Aorta (tissue), 5 donors: ENCODE measurements at regions not wholly inside any gene's neighbourhood (a gene's known extent, or its start where the extent isn't known, plus 50 kb on each side); places are given as distances from the start of the nearest gene placed in this dataset.

Experiments
- ATAC-seq: fragments of 200-7000 bp; cut with Tn5 transposase; one replicate; pipeline ENCODE4 v1.9.1; 2022; ENCODE audit warnings: moderate library complexity; ENCODE audit not compliant: low FRiP score
- DNase-seq, 2 donors: peaks; one replicate each; pipeline ENCODE4 v3.0.0-alpha.2; 2020
- H3K27ac ChIP-seq, 2 donors: one replicate each; pipeline ENCODE4 v1.5.1; 2013; ENCODE audit warnings: low read length in 2 of 2, mild to moderate bottlenecking in 2 of 2, moderate library complexity in 2 of 2, control low read depth in 1 of 2, inconsistent platforms in 1 of 2, low read depth in 1 of 2
- H3K27me3 ChIP-seq, 2 donors: one replicate each; pipeline ENCODE4 v1.6.1; 2013; ENCODE audit warnings: control low read depth in 1 of 2, low read length in 1 of 2, mild to moderate bottlenecking in 1 of 2, moderate library complexity in 1 of 2; ENCODE audit not compliant: insufficient read depth in 2 of 2, control insufficient read depth in 1 of 2
- H3K36me3 ChIP-seq, 2 donors: one replicate each; pipeline ENCODE4 v1.6.1; 2013; ENCODE audit warnings: control low read depth in 1 of 2, low read length in 1 of 2, mild to moderate bottlenecking in 1 of 2; ENCODE audit not compliant: insufficient read depth in 2 of 2, control insufficient read depth in 1 of 2
- H3K4me1 ChIP-seq, 2 donors: one replicate each; pipeline ENCODE4 v1.6.1; 2013; ENCODE audit warnings: low read length in 2 of 2, control low read depth in 1 of 2, mild to moderate bottlenecking in 1 of 2, moderate library complexity in 1 of 2; ENCODE audit not compliant: insufficient read depth in 2 of 2, control insufficient read depth in 1 of 2
- H3K4me3 ChIP-seq, 2 donors: one replicate each; pipeline ENCODE4 v1.5.1; 2013; ENCODE audit warnings: low read length in 2 of 2, control low read depth in 1 of 2, mild to moderate bottlenecking in 1 of 2
- H3K9me3 ChIP-seq: one replicate; pipeline ENCODE4 v1.6.1; 2013; ENCODE audit warnings: mild to moderate bottlenecking, low read length; ENCODE audit not compliant: control insufficient read depth
- WGBS, 2 donors: extraction: QIAGEN DNeasy Blood & Tissue Kit; methylation state at CpG; one replicate each; pipeline ENCODE4 v1.1.7; 2013; 5-methylcytosine and 5-hydroxymethylcytosine counted together
- intact Hi-C, 2 donors: fragments of 100-400 bp; cut with DNase I; formaldehyde crosslinking; loops; one replicate each; pipeline versions ENCODE4 v1.14.2 to v1.15.0; 2022
- donor health status: healthy with polysubstance abuse.
- donor health status: Bipolar disorder and iron deficiency.
- donor health status: DM: no; HTN: no; CAD: no.
- donor health status: DM: no; HTN: no; CAD: no.
- donor health status: DM: yes; HTN: yes; CAD: no.

GRCh38 chr21:41006636-41007035 is 159.7 kb upstream of the DSCAM start:
- no peaks in the 10 kb centered on the region for H3K27me3 ChIP-seq
- DNase-seq (no peak), ATAC-seq (no peak)
- H3K27ac ChIP-seq = no peak overlapping the region
- peaks cover 3% of the 10 kb centered on the region for H3K9me3 ChIP-seq
- WGBS, 2 donors = 77 to 78% methylated on average over 6 of the region's 6 CpGs
- no peaks in the 10 kb centered on the region for H3K36me3 ChIP-seq
- intact Hi-C loops = no loop called here
- H3K4me3 ChIP-seq = no peak overlapping the region
- no peaks in the 10 kb centered on the region for H3K4me1 ChIP-seq

DNA sequence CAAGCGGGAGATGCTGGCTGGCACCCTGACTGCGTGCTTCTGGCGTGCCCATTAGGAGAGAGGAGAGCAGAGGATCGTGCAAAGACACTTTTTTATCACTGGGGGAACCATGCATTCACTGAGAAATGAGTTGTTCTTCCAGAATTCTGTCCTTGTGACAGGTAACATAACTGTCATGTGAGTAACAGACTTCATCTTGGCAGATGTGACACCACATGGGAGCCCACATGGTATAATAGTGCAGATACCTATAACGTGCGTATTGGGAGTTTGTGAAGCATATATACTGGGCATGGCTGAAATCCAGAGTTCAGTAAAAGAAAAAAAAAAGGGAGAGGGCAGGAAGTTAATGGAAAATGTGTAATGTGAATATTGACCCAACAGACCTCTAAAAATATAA is 159.6 kb upstream of the BACE2 start:
- H3K27me3 ChIP-seq = no peaks in the 10 kb centered on the region
- no peak overlapping the region for H3K27ac ChIP-seq
- WGBS, 2 donors = 85 to 87% methylated on average over 6 of the region's 6 CpGs
- H3K36me3 ChIP-seq = no peaks in the 10 kb centered on the region
- no peak overlapping the region for H3K4me3 ChIP-seq
- intact Hi-C loops = no loop called here
- no peaks in the 10 kb centered on the region for H3K4me1 ChIP-seq
- peaks cover 1% of the 10 kb centered on the region for H3K9me3 ChIP-seq
- ATAC-seq (no peak), DNase-seq (no peak)

GRCh38 chr21:41008974-41009373 is 159.0 kb upstream of the BACE2 start:
- 30 to 34% methylated on average over 9 of the region's 9 CpGs for WGBS, 2 donors
- ATAC-seq (no peak), DNase-seq (no peak)
- Histone ChIP-seq H3K4me3 (no peak overlapping the region), H3K36me3 (no peaks in the 10 kb centered on the region), H3K27ac (no peak overlapping the region), H3K9me3 (peaks cover 1% of the 10 kb centered on the region), H3K27me3 (no peaks in the 10 kb centered on the region), H3K4me1 (no peaks in the 10 kb centered on the region)
- intact Hi-C loops = no loop called here

DNA sequence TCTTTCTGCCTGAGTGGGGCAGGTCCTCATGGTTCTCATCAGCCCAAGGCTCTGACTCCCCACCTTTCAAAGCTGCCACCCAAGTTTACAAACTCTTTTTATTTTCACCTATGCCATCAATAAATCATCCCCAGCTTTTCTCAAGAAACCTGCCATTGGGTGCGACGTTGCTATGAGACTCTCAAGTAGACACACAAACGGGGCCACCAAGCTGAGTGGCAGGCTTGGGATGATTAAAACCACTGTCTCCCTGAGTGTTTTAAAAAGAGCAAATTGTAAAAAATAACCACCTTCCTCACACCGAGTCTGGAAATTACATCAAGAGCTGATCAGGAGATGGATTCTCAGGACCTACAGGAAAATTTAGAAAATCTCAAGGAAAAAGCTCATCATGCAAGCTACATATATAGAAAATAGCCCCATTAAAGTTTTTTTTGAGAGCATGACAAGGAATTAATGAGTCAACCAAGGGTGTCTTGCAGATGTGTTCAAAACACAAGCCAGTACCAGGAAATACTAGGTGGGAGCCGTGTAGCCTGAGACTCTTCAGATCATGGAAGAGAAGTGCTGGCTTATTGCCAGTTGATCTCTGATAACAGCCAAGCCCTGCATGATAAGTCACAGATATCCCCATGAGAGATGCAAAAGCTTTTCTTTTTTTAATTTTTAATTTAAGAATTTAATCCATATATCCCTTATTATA is 158.4 kb upstream of the BACE2 start:
- no peak overlapping the region for H3K4me3 ChIP-seq
- no peaks in the 10 kb centered on the region for H3K4me1 ChIP-seq
- DNase-seq (no peak), ATAC-seq (no peak)
- no peak overlapping the region for H3K27ac ChIP-seq
- WGBS, 2 donors = 43 to 47% methylated on average over 5 of the region's 5 CpGs
- peaks cover 1% of the 10 kb centered on the region for H3K9me3 ChIP-seq
- intact Hi-C loops = no loop called here
- no peaks in the 10 kb centered on the region for H3K36me3 ChIP-seq
- no peaks in the 10 kb centered on the region for H3K27me3 ChIP-seq

DNA sequence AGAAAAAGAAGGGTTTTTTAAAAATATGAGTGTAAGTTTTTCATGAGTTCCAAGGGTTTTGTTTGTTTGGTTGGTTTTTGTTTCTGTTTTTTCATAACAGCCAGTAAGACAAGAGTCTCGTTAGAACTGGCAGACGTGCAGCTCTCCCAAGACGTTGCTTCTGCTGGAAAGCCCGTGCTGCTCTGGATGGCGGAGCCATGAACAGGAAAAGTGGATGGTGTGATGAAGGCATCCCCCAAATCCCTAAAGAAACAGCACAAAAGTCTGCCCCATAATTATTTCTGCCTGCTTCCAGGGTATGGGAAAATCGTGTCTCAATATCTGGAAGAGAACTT is 157.9 kb upstream of the BACE2 start:
- H3K4me1 ChIP-seq = no peaks in the 10 kb centered on the region
- ATAC-seq = no peak
- no peak overlapping the region for H3K27ac ChIP-seq
- 40 to 57% methylated on average over 6 of the region's 6 CpGs for WGBS, 2 donors
- intact Hi-C loops = no loop called here
- no peak for DNase-seq
- no peaks in the 10 kb centered on the region for H3K36me3 ChIP-seq
- no peak overlapping the region for H3K4me3 ChIP-seq
- peaks cover 1% of the 10 kb centered on the region for H3K9me3 ChIP-seq
- H3K27me3 ChIP-seq = no peaks in the 10 kb centered on the region

- H3K4me3 ChIP-seq = no peak overlapping the region
- intact Hi-C loops = no loop called here
- no peak overlapping the region for H3K27ac ChIP-seq
- DNase-seq (no peak), ATAC-seq (no peak)
- H3K27me3 ChIP-seq = no peaks in the 10 kb centered on the region
- 68 to 73% methylated on average over 16 of the region's 16 CpGs for WGBS, 2 donors
- no peaks in the 10 kb centered on the region for H3K36me3 ChIP-seq
- H3K4me1 ChIP-seq = no peaks in the 10 kb centered on the region
- peaks cover 1% of the 10 kb centered on the region for H3K9me3 ChIP-seq
These were observed 156.7 kb upstream of the BACE2 start for GRCh38 chr21:41011098-41011731.

- Histone ChIP-seq H3K36me3 (no peaks in the 10 kb centered on the region), H3K27ac (no peak overlapping the region), H3K4me3 (no peak overlapping the region), H3K4me1 (no peaks in the 10 kb centered on the region), H3K27me3 (no peaks in the 10 kb centered on the region), H3K9me3 (peaks cover 1% of the 10 kb centered on the region)
- no peak for ATAC-seq
- no peak for DNase-seq
- intact Hi-C loops = no loop called here
- WGBS, 2 donors = 69 to 73% methylated on average over 16 of the region's 16 CpGs
These were observed 156.0 kb upstream of the BACE2 start for GRCh38 chr21:41011951-41012366.

- ATAC-seq = no peak
These were observed 155.5 kb upstream of the BACE2 start for GRCh38 chr21:41012425-41012824.

GRCh38 chr21:41016472-41016871 is 151.5 kb upstream of the BACE2 start:
- no peaks in the 10 kb centered on the region for H3K4me1 ChIP-seq
- no peaks in the 10 kb centered on the region for H3K27me3 ChIP-seq
- DNase-seq (no peak), ATAC-seq (no peak)
- no peaks in the 10 kb centered on the region for H3K9me3 ChIP-seq
- intact Hi-C loops = no loop called here
- 81 to 87% methylated on average over 2 of the region's 2 CpGs for WGBS, 2 donors
- H3K27ac ChIP-seq = no peak overlapping the region
- no peaks in the 10 kb centered on the region for H3K36me3 ChIP-seq
- no peak overlapping the region for H3K4me3 ChIP-seq

More at GRCh38 chr21:41012425-41012824, 155.5 kb upstream of the BACE2 start:
- Histone ChIP-seq H3K27ac (no peak overlapping the region), H3K4me3 (no peak overlapping the region), H3K27me3 (no peaks in the 10 kb centered on the region), H3K9me3 (peaks cover 1% of the 10 kb centered on the region), H3K36me3 (no peaks in the 10 kb centered on the region), H3K4me1 (no peaks in the 10 kb centered on the region)
- 91 to 96% methylated on average over 3 of the region's 3 CpGs for WGBS, 2 donors
- intact Hi-C loops = no loop called here
- no peak for DNase-seq
